ENCODE measurements at regions not wholly inside any gene's neighbourhood (a gene's known extent, or its start where the extent isn't known, plus 50 kb on each side); places are given as distances from the start of the nearest gene placed in this dataset.
"Not testable (repeated sequence)": the region's sequence is repeated elsewhere in the genome, so short reads cannot be mapped to it uniquely, and the experiment has no call there.

GRCh38 chr2:12620759-12621158 is 96.0 kb upstream of the TRIB2 start:
- Mint-ChIP-seq H3K4me3 (ENCODE audit: unreplicated experiment) (no peak overlapping the region), H3K4me1 (ENCODE audit: low read depth) (peaks cover 37% of the 10 kb centered on the region), H3K27ac (ENCODE audit: unreplicated experiment) (no peak overlapping the region), H3K9me3 (ENCODE audit: low read depth) (peaks cover 2% of the 10 kb centered on the region), H3K27me3 (ENCODE audit: low read depth) (no peaks in the 10 kb centered on the region), H3K36me3 (ENCODE audit: low read depth) (no peaks in the 10 kb centered on the region)
- no peak for TF ChIP-seq CTCF (IDR thresholded peaks at IDR 0.05)
- DNase-seq (ENCODE audit: low spot score) = no peak

GRCh38 chr2:12623051-12623450 is 93.7 kb upstream of the TRIB2 start:
- Mint-ChIP-seq H3K27me3 (ENCODE audit: low read depth) (no peaks in the 10 kb centered on the region), H3K27ac (ENCODE audit: unreplicated experiment) (no peak overlapping the region), H3K9me3 (ENCODE audit: low read depth) (peaks cover 2% of the 10 kb centered on the region), H3K4me1 (ENCODE audit: low read depth) (peaks cover 30% of the 10 kb centered on the region), H3K4me3 (ENCODE audit: unreplicated experiment) (no peak overlapping the region), H3K36me3 (ENCODE audit: low read depth) (no peaks in the 10 kb centered on the region)
- no peak for TF ChIP-seq CTCF (IDR thresholded peaks at IDR 0.05)
- no peak for DNase-seq (ENCODE audit: low spot score)

- no peak for TF ChIP-seq CTCF (IDR thresholded peaks at IDR 0.05)
Measured at GRCh38 chr2:12624384-12624783, 92.4 kb upstream of the TRIB2 start.

GRCh38 chr2:12624905-12625598 is 91.7 kb upstream of the TRIB2 start:
- no peak for DNase-seq (ENCODE audit: low spot score)
- Mint-ChIP-seq H3K27ac (ENCODE audit: unreplicated experiment) (no peak overlapping the region), H3K9me3 (ENCODE audit: low read depth) (no peaks in the 10 kb centered on the region), H3K27me3 (ENCODE audit: low read depth) (no peaks in the 10 kb centered on the region), H3K36me3 (ENCODE audit: low read depth) (no peaks in the 10 kb centered on the region), H3K4me3 (ENCODE audit: unreplicated experiment) (no peak overlapping the region), H3K4me1 (ENCODE audit: low read depth) (peaks cover 13% of the 10 kb centered on the region)
- TF ChIP-seq CTCF (IDR thresholded peaks at IDR 0.05) = no peak

More at GRCh38 chr2:12624384-12624783, 92.4 kb upstream of the TRIB2 start:
- Mint-ChIP-seq H3K4me3 (ENCODE audit: unreplicated experiment) (no peak overlapping the region), H3K9me3 (ENCODE audit: low read depth) (peaks cover 2% of the 10 kb centered on the region), H3K36me3 (ENCODE audit: low read depth) (no peaks in the 10 kb centered on the region), H3K4me1 (ENCODE audit: low read depth) (peaks cover 17% of the 10 kb centered on the region), H3K27me3 (ENCODE audit: low read depth) (no peaks in the 10 kb centered on the region), H3K27ac (ENCODE audit: unreplicated experiment) (no peak overlapping the region)
- no peak for DNase-seq (ENCODE audit: low spot score)

GRCh38 chr2:12628541-12628940 is 88.2 kb upstream of the TRIB2 start:
- H3K27ac Mint-ChIP-seq (ENCODE audit: unreplicated experiment); DNase-seq (ENCODE audit: low spot score); H3K4me3 Mint-ChIP-seq (ENCODE audit: unreplicated experiment); H3K4me1 Mint-ChIP-seq (ENCODE audit: low read depth); H3K27me3 Mint-ChIP-seq (ENCODE audit: low read depth); H3K36me3 Mint-ChIP-seq (ENCODE audit: low read depth); H3K9me3 Mint-ChIP-seq (ENCODE audit: low read depth): not testable (repeated sequence)

All from chondrocyte (in vitro differentiated cells).